CD4-positive, alpha-beta T cell treated with Interleukin-17A for 4 hours (primary cell): ENCODE measurements at regions not wholly inside any gene's neighbourhood (a gene's known extent, or its start where the extent isn't known, plus 50 kb on each side); places are given as distances from the start of the nearest gene placed in this dataset.

Experiments used
- DNase-seq: peaks from one replicate; pipeline ENCODE4 v3.0.0-alpha.2; 2020; ENCODE audit warnings: mixed read lengths

- DNase-seq: no peak
Observed at GRCh38 chr2:145047554-145047953, 527.6 kb upstream of the ZEB2 start.

- DNase-seq: no peak
Observed at GRCh38 chr2:145044491-145044890, 524.6 kb upstream of the ZEB2 start.

- no peak for DNase-seq
Observed at GRCh38 chr2:145043399-145043834, 523.5 kb upstream of the ZEB2 start.

GRCh38 chr2:145041706-145042105 lies 521.8 kb upstream of the ZEB2 start:
- DNase-seq: no peak

- DNase-seq: no peak
Observed at GRCh38 chr2:145040433-145040832, 520.5 kb upstream of the ZEB2 start.

- DNase-seq: no peak
Observed at GRCh38 chr2:145038041-145038525, 518.2 kb upstream of the ZEB2 start.

GRCh38 chr2:145036421-145037011 lies 516.6 kb upstream of the ZEB2 start:
- DNase-seq: no peak

- no peak for DNase-seq
Observed at GRCh38 chr2:145034511-145034910, 514.6 kb upstream of the ZEB2 start.

GRCh38 chr2:145033438-145033837 lies 513.5 kb upstream of the ZEB2 start:
- no peak for DNase-seq

GRCh38 chr2:145032791-145033190 lies 512.9 kb upstream of the ZEB2 start:
- DNase-seq: no peak

- no peak for DNase-seq
Observed at GRCh38 chr2:145029873-145030272, 510.0 kb upstream of the ZEB2 start.

GRCh38 chr2:145029081-145029480 lies 509.2 kb upstream of the ZEB2 start:
- DNase-seq: no peak

- no peak for DNase-seq
Observed at GRCh38 chr2:145028101-145028920, 508.4 kb upstream of the ZEB2 start.

GRCh38 chr2:145026456-145027455 lies 506.8 kb upstream of the ZEB2 start:
- DNase-seq: no peak

GRCh38 chr2:145025382-145025781 lies 505.5 kb upstream of the ZEB2 start:
- DNase-seq: no peak

- DNase-seq: no peak
Observed at GRCh38 chr2:145023334-145023934, 503.5 kb upstream of the ZEB2 start.

GRCh38 chr2:145022666-145023333 lies 502.9 kb upstream of the ZEB2 start:
- no peak for DNase-seq

- DNase-seq: no peak
Observed at GRCh38 chr2:145021962-145022665, 502.2 kb upstream of the ZEB2 start.

GRCh38 chr2:145020694-145021093 lies 500.8 kb upstream of the ZEB2 start:
- DNase-seq: no peak

- no peak for DNase-seq
Observed at GRCh38 chr2:145020139-145020538, 500.2 kb upstream of the ZEB2 start.

- DNase-seq: no peak
Observed at GRCh38 chr2:145018502-145018901, 498.6 kb upstream of the ZEB2 start.
